HAP-1 (cell line): ENCODE measurements at regions not wholly inside any gene's neighbourhood (a gene's known extent, or its start where the extent isn't known, plus 50 kb on each side); places are given as distances from the start of the nearest gene placed in this dataset.
"Not testable (repeated sequence)": the region's sequence is repeated elsewhere in the genome, so short reads cannot be mapped to it uniquely, and the experiment has no call there.

Experiments
- DNase-seq, 2 experiments: peaks; one replicate each; pipeline ENCODE4 v3.0.0-alpha.2; 2016 to 2020; ENCODE audit warnings: low spot score in 2 of 2
- H3K27me3 ChIP-seq: fragments of 250-450 bp; sonication (Bioruptor Pico); 2 replicates; pipeline ENCODE4 v1.5.1; 2020; ENCODE audit warnings: low read depth, mild to moderate bottlenecking, moderate library complexity
- H3K36me3 ChIP-seq: fragments of 250-450 bp; sonication (Bioruptor Pico); replicated peaks from 2 replicates; pipeline ENCODE4 v1.5.1; 2020; ENCODE audit warnings: mild to moderate bottlenecking
- H3K4me1 ChIP-seq: fragments of 250-450 bp; sonication (Bioruptor Pico); 2 replicates; pipeline ENCODE4 v1.5.1; 2020; ENCODE audit warnings: mild to moderate bottlenecking
- H3K4me3 ChIP-seq: fragments of 250-450 bp; sonication (Bioruptor Pico); 2 replicates; pipeline ENCODE4 v1.5.1; 2020; ENCODE audit warnings: mild to moderate bottlenecking, moderate library complexity
- H3K9me3 ChIP-seq: fragments of 250-450 bp; sonication (Bioruptor Pico); 2 replicates; pipeline ENCODE4 v1.5.1; 2020; ENCODE audit warnings: mild to moderate bottlenecking, moderate library complexity
- in situ Hi-C: fragments of 300-500 bp; cut with MboI; formaldehyde crosslinking; loops from 3 replicates; pipeline ENCODE4 v1.14.3; 2020; ENCODE audit warnings: low sequenced_read_pairs, inconsistent platforms, mixed read lengths

DNA sequence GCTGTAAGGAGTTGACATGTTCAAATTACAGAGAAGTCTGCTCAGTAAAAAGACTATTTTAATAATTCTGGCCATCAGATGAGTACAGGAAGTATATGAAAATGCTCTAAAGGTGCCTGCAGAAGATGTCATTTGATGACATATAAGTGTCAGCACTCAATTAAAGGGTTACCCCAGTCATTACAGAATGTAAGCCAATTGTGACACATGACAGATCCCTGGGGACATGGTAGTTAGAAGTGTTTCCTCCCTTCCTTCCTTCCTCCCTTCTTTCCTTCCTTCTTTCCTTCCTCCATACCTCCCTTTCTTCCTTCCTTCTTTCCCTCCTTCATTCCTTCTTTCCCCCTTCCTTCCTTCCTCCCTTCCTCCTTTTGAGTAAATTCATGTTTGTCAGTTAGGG is 453.0 kb downstream of the RAPGEF2 start:
- no peaks in the 10 kb centered on the region for H3K36me3 ChIP-seq
- no peaks in the 10 kb centered on the region for H3K27me3 ChIP-seq
- in situ Hi-C loops = no loop called here
- no peaks in the 10 kb centered on the region for H3K9me3 ChIP-seq
- H3K4me3 ChIP-seq = no peak overlapping the region
- no peak for DNase-seq
- peaks cover 11% of the 10 kb centered on the region for H3K4me1 ChIP-seq

GRCh38 chr4:159562366-159562765 is 459.5 kb downstream of the RAPGEF2 start:
- no peak for DNase-seq
- in situ Hi-C loops = no loop called here

GRCh38 chr4:159563257-159563656 is 460.4 kb downstream of the RAPGEF2 start:
- Histone ChIP-seq H3K27me3 (no peaks in the 10 kb centered on the region), H3K4me3 (no peak overlapping the region), H3K4me1 (peaks cover 3% of the 10 kb centered on the region; the same call in 1 of the 2 replicates), H3K36me3 (no peaks in the 10 kb centered on the region), H3K9me3 (no peaks in the 10 kb centered on the region; the same call in 1 of the 2 replicates)
- DNase-seq = no peak
- in situ Hi-C loops = no loop called here

More at GRCh38 chr4:159562366-159562765, 459.5 kb downstream of the RAPGEF2 start:
- no peaks in the 10 kb centered on the region for H3K27me3 ChIP-seq
- no peak overlapping the region for H3K4me3 ChIP-seq
- H3K4me1 ChIP-seq = peaks cover 11% of the 10 kb centered on the region
- H3K36me3 ChIP-seq = no peaks in the 10 kb centered on the region
- no peaks in the 10 kb centered on the region; the same call in 1 of the 2 replicates for H3K9me3 ChIP-seq

- Histone ChIP-seq H3K9me3 (no peaks in the 10 kb centered on the region; the same call in 1 of the 2 replicates), H3K4me1 (no peaks in the 10 kb centered on the region), H3K27me3 (no peaks in the 10 kb centered on the region), H3K4me3 (no peak overlapping the region), H3K36me3 (no peaks in the 10 kb centered on the region)
- in situ Hi-C loops = no loop called here
- DNase-seq = no peak
These were observed 461.7 kb downstream of the RAPGEF2 start for GRCh38 chr4:159564615-159565014.

DNA sequence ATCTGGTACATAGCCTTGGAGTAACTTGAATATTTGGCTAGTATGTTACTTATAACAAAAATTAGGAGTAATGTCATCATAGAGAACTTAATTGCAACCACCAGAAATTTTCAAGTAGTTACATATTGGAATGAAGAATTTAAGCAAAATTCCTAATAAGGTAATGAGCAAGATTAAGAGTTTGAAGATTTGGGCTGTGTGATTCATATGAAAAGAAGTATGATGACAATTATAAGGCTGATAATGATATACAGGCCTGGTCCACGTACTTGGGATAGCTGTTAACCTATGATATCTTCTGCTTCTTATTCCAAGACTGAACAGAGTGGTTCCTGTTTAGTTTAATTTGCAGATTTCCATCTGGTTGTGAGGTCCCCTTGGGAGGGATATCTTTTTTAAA is 463.9 kb downstream of the RAPGEF2 start:
- Histone ChIP-seq H3K36me3 (no peaks in the 10 kb centered on the region), H3K4me1 (no peaks in the 10 kb centered on the region), H3K27me3 (no peaks in the 10 kb centered on the region), H3K4me3 (no peak overlapping the region), H3K9me3 (peaks cover 2% of the 10 kb centered on the region; the same call in 1 of the 2 replicates)
- no peak for DNase-seq
- in situ Hi-C loops = no loop called here

DNA sequence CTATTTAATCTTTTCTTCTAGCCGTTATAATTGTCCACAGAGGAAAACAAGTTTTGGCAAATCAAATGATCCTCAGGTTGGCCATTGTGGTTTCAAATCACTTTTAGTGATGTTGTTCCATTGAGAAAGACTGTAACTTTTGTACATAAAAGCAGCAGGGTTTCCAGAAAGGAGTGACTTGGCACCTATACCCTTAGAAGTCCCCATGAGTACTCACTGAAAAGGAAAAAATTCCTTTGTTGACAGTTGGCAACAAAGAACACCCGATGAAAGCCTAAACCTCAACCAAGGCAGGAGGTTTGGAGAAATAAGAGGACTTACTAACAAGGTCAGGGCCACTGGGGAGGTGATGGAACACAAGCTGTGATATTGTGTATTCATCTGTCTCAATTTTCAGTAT is 474.4 kb downstream of the RAPGEF2 start:
- in situ Hi-C loops = no loop called here

DNA sequence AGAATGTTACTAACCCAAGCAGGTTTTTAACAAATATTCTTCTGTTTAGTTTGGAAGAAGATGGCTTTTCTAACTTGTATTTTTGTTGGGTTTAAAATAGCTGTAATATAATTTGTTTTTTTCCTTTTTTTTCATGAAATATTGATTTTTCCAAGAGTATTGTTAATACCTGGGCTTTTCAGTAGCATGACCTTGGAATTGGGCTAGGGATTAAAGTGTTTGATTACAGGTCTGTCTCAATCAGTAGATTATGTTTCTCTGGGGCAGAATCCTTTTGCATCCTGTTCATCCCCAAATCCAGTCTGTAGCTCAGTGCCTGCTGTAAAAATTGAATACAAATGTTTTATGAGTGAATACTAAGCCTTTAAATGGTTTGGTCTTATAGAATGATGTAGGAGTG is 479.8 kb downstream of the RAPGEF2 start:
- in situ Hi-C loops = no loop called here
- no peaks in the 10 kb centered on the region for H3K27me3 ChIP-seq
- no peak for DNase-seq
- no peaks in the 10 kb centered on the region; the same call in 1 of the 2 replicates for H3K9me3 ChIP-seq
- no peaks in the 10 kb centered on the region for H3K4me1 ChIP-seq
- no peak overlapping the region for H3K4me3 ChIP-seq
- no peaks in the 10 kb centered on the region for H3K36me3 ChIP-seq

More for the DNA sequence above, 474.4 kb downstream of the RAPGEF2 start:
- Histone ChIP-seq H3K27me3 (no peaks in the 10 kb centered on the region), H3K9me3 (no peaks in the 10 kb centered on the region), H3K4me3 (no peak overlapping the region), H3K36me3 (no peaks in the 10 kb centered on the region), H3K4me1 (no peaks in the 10 kb centered on the region)
- no peak for DNase-seq

- DNase-seq = no peak
- H3K36me3 ChIP-seq = no peaks in the 10 kb centered on the region
- H3K9me3 ChIP-seq = no peaks in the 10 kb centered on the region
- no peaks in the 10 kb centered on the region; the same call in 1 of the 2 replicates for H3K27me3 ChIP-seq
- in situ Hi-C loops = no loop called here
- no peaks in the 10 kb centered on the region; the same call in 1 of the 2 replicates for H3K4me1 ChIP-seq
- no peak overlapping the region for H3K4me3 ChIP-seq
These were observed 490.1 kb downstream of the RAPGEF2 start for GRCh38 chr4:159592898-159593556.

- no peak overlapping the region for H3K4me3 ChIP-seq
- H3K9me3 ChIP-seq = no peaks in the 10 kb centered on the region
- no peaks in the 10 kb centered on the region; the same call in 1 of the 2 replicates for H3K4me1 ChIP-seq
- no peaks in the 10 kb centered on the region; the same call in 1 of the 2 replicates for H3K27me3 ChIP-seq
- in situ Hi-C loops = no loop called here
- H3K36me3 ChIP-seq = no peaks in the 10 kb centered on the region
- no peak for DNase-seq
These were observed 490.8 kb downstream of the RAPGEF2 start for GRCh38 chr4:159593681-159594080.

- DNase-seq = no peak
- no peaks in the 10 kb centered on the region for H3K36me3 ChIP-seq
- H3K4me1 ChIP-seq = no peaks in the 10 kb centered on the region; the same call in 1 of the 2 replicates
- no peaks in the 10 kb centered on the region for H3K9me3 ChIP-seq
- H3K27me3 ChIP-seq = no peaks in the 10 kb centered on the region; the same call in 1 of the 2 replicates
- in situ Hi-C loops = no loop called here
- no peak overlapping the region for H3K4me3 ChIP-seq
These were observed 491.7 kb downstream of the RAPGEF2 start for GRCh38 chr4:159594576-159594975.

- in situ Hi-C loops, H3K4me1 ChIP-seq, H3K4me3 ChIP-seq, DNase-seq, H3K9me3 ChIP-seq, H3K27me3 ChIP-seq, H3K36me3 ChIP-seq: not testable (repeated sequence)
These were observed 492.2 kb downstream of the RAPGEF2 start for GRCh38 chr4:159595101-159595500.

DNA sequence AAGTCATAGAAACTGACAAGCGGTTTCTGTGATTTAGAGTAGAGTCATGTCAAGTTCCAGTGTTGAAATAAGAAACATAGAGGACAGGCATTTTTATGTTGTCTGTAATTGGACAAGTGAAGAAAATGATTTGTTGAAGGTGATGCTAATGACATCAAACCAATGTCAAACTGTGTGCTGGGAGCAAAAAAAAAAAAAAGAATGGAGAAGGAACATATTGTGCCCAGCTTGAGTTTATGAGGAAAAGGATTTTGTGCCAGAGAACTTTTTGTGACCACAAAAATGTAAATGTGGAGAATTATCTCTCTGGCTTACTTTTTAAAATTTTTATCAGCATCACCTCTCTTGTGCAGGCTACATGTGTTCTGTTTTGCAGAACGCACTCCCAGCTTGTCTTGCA is 495.7 kb downstream of the RAPGEF2 start:
- no peaks in the 10 kb centered on the region for H3K36me3 ChIP-seq
- H3K4me1 ChIP-seq = no peaks in the 10 kb centered on the region; the same call in 1 of the 2 replicates
- H3K4me3 ChIP-seq = no peak overlapping the region
- no peaks in the 10 kb centered on the region for H3K9me3 ChIP-seq
- no peak for DNase-seq
- in situ Hi-C loops = no loop called here
- H3K27me3 ChIP-seq = no peaks in the 10 kb centered on the region; the same call in 1 of the 2 replicates

DNA sequence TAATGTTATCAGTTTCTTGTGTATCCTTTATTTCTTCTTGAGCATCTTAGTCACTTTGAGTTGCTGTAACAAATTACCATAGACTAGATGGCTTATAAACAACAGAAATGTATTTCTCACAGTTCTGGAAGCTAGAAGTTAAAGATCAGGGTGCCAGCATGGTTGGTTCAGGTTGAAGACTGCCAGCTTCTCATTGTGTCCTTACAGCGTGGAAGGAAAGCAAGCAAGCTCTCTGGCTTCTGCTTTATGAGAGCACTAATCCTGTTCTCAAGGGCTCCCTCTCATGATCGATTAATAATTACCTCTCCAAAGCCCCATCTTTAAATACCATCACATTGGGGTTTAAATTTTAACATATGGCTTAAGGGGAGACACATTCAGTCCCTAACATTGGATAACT is 497.2 kb downstream of the RAPGEF2 start:
- no peaks in the 10 kb centered on the region for H3K4me1 ChIP-seq
- in situ Hi-C loops = no loop called here
- H3K36me3 ChIP-seq = no peaks in the 10 kb centered on the region
- no peaks in the 10 kb centered on the region for H3K9me3 ChIP-seq
- H3K27me3 ChIP-seq = no peaks in the 10 kb centered on the region; the same call in 1 of the 2 replicates
- DNase-seq = no peak
- H3K4me3 ChIP-seq = no peak overlapping the region

DNA sequence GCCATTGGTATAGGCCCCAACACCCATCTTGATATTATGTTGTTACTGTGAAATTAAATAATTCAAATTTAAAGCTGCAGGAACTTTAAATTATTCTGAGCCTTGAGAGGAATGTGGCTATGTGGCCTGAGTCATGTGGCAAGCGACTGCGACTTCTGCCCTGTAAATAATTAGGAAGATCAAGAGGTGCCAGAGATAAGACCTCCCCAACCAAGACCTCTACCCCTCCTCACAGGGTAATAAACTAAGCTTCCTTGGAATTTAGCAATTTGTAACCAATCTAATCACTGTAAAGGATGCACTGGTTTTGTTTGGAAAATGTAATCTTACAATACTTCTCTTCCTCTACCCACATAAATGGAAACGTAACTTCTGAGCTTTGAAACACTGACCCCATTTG is 501.9 kb downstream of the RAPGEF2 start:
- in situ Hi-C loops = no loop called here
- DNase-seq = no peak
- H3K9me3 ChIP-seq = no peaks in the 10 kb centered on the region
- no peak overlapping the region for H3K4me3 ChIP-seq
- H3K4me1 ChIP-seq = no peaks in the 10 kb centered on the region
- H3K27me3 ChIP-seq = no peaks in the 10 kb centered on the region
- no peaks in the 10 kb centered on the region for H3K36me3 ChIP-seq
